22Rv1 (cell line): ENCODE measurements at regions not wholly inside any gene's neighbourhood (a gene's known extent, or its start where the extent isn't known, plus 50 kb on each side); places are given as distances from the start of the nearest gene placed in this dataset.

Experiments used
- H3K27ac ChIP-seq: fragments of 450-650 bp; 2 replicates; pipeline ENCODE4 v1.5.1; 2017
- CTCF ChIP-seq: fragments of 450-650 bp; IDR thresholded peaks from 2 replicates; pipeline ENCODE4 v1.5.1; 2017; ENCODE audit warnings: mild to moderate bottlenecking
- ZFX ChIP-seq: fragments of 450-650 bp; IDR thresholded peaks from 2 replicates; pipeline ENCODE4 v1.6.1; 2017; ENCODE audit warnings: antibody characterized with exemption, borderline replicate concordance

- TF ChIP-seq CTCF: no peak
- no peak for TF ChIP-seq ZFX
- no peak overlapping the region for H3K27ac ChIP-seq
These were observed 259.3 kb upstream of the MDFIC2 start for GRCh38 chr3:70571696-70572095.

GRCh38 chr3:70570584-70570983, 258.1 kb upstream of the MDFIC2 start:
- no peak for TF ChIP-seq CTCF
- TF ChIP-seq ZFX: no peak
- H3K27ac ChIP-seq: no peak overlapping the region

GRCh38 chr3:70568626-70569025, 256.2 kb upstream of the MDFIC2 start:
- no peak for TF ChIP-seq CTCF
- TF ChIP-seq ZFX: no peak
- H3K27ac ChIP-seq: no peak overlapping the region

- TF ChIP-seq ZFX: no peak
- no peak for TF ChIP-seq CTCF
These were observed 253.4 kb upstream of the MDFIC2 start for GRCh38 chr3:70565861-70566260.

GRCh38 chr3:70564552-70564951, 252.1 kb upstream of the MDFIC2 start:
- H3K27ac ChIP-seq: no peak overlapping the region
- TF ChIP-seq ZFX: no peak

More at GRCh38 chr3:70565861-70566260, 253.4 kb upstream of the MDFIC2 start:
- no peak overlapping the region for H3K27ac ChIP-seq

- no peak for TF ChIP-seq CTCF
- TF ChIP-seq ZFX: no peak
These were observed 249.4 kb upstream of the MDFIC2 start for GRCh38 chr3:70561796-70562195.

GRCh38 chr3:70558956-70559355, 246.5 kb upstream of the MDFIC2 start:
- no peak for TF ChIP-seq ZFX
- no peak for TF ChIP-seq CTCF
- no peak overlapping the region for H3K27ac ChIP-seq

More at GRCh38 chr3:70561796-70562195, 249.4 kb upstream of the MDFIC2 start:
- H3K27ac ChIP-seq: no peak overlapping the region

GRCh38 chr3:70557976-70558375, 245.5 kb upstream of the MDFIC2 start:
- TF ChIP-seq CTCF: no peak
- no peak for TF ChIP-seq ZFX
- no peak overlapping the region for H3K27ac ChIP-seq
